NCI-H1417 (cell line): ENCODE measurements at regions not wholly inside any gene's neighbourhood (a gene's known extent, or its start where the extent isn't known, plus 50 kb on each side); places are given as distances from the start of the nearest gene placed in this dataset.

Experiments
- DNase-seq, 3 experiments: peaks; one replicate each; lab custom pipeline; 2025; lab: John Stamatoyannopoulos, UW

- no peak for DNase-seq
Measured at GRCh38 chr2:239496700-239497099, 95.9 kb upstream of the HDAC4 start.

DNA sequence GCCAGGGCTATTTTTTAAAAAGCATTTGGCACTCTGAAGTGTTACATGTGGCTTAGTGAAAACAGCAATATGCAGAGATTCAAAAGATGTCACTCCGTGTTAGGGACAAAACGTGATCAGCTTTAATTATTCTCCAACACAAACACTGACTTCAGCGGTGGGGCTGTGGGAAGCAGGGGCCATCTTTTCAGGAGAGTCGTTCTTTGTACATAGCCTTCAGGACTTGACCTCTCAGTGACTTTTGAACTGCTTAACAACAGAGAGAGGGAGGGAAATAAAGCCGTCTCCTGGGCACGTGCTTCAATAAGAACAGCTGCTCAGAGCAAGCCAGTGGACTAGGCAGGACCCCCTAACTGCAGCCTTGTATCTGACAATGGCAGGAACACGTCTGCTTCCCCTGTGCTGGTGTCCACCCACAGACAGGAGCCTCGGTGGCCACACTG, 95.0 kb upstream of the HDAC4 start:
- peak in 1 of 3 experiments; percentile 7 for DNase-seq

GRCh38 chr2:239495175-239495574, 94.4 kb upstream of the HDAC4 start:
- no peak for DNase-seq

- no peak for DNase-seq
Measured at GRCh38 chr2:239494578-239494977, 93.8 kb upstream of the HDAC4 start.

DNA sequence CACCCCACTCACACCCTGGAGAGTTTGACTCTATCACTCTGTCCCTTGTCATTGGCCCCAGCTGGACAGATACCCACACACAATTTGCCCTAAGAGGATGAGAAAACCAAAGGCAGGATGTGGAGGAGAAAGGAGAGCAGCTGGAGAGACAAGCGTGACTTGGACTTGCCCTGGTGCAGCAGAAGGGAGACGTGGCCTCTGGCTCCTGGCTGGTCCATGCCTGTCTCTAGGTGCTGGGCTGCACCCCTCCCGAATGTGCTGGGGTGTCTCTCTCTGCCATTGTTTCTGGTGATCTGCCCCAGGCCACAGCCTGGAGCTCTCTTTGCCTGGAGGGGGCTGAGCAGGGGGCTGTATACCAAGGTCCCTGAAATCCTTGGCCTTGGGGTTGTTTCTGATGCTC, 88.7 kb upstream of the HDAC4 start:
- no peak for DNase-seq

GRCh38 chr2:239488125-239488524, 87.3 kb upstream of the HDAC4 start:
- DNase-seq, result no peak

- no peak for DNase-seq
Measured at GRCh38 chr2:239487272-239487671, 86.5 kb upstream of the HDAC4 start.

DNA sequence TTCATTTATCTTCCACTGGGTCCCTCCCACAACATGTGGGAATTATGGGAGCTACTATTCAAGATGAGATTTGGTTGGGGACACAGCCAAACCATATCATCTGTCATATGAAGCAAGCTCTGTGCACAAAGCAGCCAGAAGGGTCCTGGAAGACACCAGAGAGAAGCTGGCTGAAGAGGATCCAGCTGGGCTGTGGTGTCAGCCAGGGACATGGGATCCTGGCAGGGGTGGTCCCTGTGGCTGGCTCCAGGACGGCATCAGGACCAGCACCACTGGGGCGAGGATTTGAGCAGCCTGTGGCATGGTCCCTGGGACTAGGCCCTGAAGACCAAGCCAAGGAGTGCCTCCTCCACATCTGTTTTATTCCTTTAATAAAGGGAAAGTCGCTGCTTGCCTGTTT, 84.8 kb upstream of the HDAC4 start:
- DNase-seq, result no peak

DNA sequence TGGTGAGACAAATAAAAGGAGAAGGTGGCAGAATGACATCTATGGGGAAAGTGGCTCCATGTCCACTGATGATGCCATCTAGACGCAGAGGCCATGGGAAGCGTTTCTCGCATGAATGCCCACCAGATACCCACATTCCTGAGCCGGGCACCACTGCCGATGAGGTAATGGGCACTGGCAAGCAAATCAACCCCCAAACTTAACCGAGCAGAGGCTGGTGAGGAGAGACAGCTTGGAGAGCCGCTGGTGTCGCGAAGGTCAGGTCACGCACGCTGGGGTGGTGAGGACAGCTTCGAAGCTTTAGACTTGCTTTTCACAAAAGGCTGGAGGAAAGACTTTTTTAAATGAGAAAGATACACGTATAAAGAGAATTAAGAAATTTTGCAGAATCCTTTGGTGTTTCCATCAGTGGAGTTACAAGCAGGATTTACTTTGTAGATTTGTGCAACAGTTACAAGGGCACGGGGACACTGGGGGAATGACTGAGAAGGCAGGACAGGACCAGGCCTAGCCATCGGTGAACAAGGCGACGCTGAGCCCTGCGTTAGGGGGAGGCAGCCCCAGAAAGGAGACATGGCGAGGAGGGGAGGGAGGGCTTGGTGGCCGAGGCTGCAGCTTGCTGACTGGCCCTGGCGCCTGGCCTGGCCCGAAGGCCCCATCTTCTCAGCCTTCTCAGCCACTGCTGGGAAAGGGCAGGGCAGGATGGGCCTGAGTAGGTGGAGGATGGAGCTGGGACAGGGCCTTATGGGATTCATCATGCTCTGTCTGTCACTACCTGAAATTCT, 83.9 kb upstream of the HDAC4 start:
- DNase-seq, result no peak

GRCh38 chr2:239482778-239483712, 82.2 kb upstream of the HDAC4 start:
- DNase-seq, result no peak

DNA sequence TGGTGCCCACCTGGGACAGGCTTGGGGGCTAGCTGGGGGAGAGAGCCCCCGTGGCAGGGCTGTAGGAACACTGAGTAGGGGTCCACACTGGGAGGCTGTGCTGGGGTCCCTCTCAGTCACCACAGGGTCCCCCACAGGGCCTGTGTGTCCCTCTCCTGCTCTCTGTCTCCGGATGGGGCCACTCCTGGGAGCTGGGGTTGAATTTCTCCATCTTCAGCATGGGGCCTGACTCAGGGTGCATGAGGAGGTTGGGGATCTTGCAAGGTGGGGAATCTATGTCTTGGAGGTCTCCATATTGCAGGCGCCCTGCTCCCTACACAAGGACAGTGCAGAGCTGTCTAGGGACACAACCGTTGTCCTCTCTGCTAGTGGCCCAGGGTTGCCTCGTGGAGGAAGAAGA, 78.7 kb upstream of the HDAC4 start:
- no peak for DNase-seq

GRCh38 chr2:239477591-239477990, 76.8 kb upstream of the HDAC4 start:
- DNase-seq, result no peak

- DNase-seq, result no peak
Measured at GRCh38 chr2:239476757-239477585, 76.2 kb upstream of the HDAC4 start.

- no peak for DNase-seq
Measured at GRCh38 chr2:239476029-239476756, 75.4 kb upstream of the HDAC4 start.

GRCh38 chr2:239475161-239476028, 74.6 kb upstream of the HDAC4 start:
- no peak for DNase-seq

DNA sequence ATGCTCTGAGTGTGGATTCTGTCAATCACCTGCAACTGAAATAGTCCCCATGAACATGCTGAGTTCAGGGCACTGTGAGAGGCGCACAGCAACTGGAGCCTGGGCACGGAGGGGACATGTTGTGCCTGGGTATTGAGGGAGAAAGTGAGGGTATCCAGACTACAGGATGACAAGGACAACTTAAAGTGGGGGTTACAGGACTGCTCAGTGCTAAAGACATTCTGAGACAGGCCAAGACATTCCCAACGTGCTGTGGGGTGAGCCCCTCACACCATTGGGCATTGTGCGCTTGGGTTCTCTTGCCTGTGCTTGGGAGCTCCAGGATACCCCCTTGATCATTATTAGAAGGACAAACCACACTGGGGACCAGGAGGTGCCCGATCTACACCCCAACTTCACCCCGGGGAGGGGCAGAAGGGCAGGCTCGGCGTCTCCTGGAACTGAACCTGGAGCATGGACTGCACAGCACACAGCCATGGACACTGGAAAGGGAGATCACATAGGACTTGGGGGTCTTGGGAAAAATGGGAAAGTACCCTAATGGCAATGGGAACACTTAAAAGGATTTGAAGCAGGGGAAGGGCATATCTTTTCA, 72.5 kb upstream of the HDAC4 start:
- no peak for DNase-seq

DNA sequence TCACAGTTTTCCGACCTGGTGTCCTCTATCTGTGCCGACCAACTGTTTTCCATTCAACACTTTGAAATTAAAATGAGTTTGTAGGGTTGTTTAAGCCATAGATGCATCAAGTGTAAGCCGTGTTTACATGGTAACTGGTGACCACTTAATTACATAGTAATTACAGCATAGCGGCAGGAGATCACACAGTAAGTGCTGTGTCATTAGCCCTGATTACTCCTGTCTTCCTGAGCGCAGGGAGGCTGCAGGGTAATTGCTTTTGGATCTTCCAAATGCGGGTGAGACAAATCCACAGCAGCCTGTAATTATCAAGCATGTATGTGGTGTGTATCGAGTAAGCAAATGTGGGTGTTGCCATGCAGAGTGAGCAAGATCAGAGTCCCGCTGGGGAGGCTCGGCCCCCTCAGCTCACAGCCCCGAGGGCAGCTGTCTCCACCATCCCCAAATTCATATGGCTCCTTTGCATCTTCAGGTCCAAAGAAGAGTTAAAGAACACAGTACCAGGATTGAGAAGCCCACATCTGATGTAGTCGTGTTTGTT, 71.5 kb upstream of the HDAC4 start:
- peak in 2 of 3 experiments; percentile 90 to 99 for DNase-seq

DNA sequence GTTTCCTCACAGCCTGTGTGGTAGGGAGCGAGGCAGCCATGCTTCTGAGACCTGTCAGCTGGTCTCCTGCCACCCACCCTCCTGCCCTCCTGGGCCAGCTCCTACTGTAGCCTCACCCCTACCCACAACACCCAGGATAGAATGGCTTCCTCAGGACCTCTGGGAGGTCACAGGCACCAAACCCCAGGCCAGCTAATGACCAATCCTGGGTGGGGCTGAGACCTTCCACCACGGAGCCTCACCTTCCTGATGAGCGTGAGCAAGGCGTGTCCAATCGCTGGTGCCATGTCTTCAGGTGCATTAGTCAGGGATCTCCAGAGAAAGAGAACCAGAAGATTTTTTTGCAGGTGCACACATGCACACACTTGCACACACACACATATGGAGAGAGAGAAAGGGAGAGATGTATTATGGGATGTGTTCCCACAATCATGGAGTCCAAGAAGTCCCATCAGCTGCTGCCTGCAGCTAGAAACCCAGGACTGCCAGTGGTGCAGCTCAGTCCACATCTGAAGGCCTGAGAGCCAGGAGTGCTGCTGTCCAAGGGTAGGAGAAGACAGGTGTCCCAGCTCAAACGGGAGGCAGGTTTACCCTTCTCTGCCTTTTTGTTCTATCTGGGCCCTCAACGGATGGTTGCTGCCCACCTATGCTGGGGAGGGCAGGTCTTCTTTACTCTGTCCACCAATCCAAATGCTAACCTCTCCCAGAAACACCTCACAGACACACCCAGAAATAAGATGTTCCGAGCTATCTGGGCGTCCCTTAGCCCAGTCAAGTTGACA, 70.4 kb upstream of the HDAC4 start:
- no peak for DNase-seq
